Astrocyte (in vitro differentiated cells and primary cell): ENCODE measurements at regions not wholly inside any gene's neighbourhood (a gene's known extent, or its start where the extent isn't known, plus 50 kb on each side); places are given as distances from the start of the nearest gene placed in this dataset.

Source experiments
- EZH2 ChIP-seq: IDR thresholded peaks from 2 replicates; pipeline ENCODE4 v1.6.1; 2012; ENCODE audit warnings: mild to moderate bottlenecking, low read length, inconsistent platforms; ENCODE audit not compliant: insufficient read depth
- TF ChIP-seq, protein P1 (sequence below): IDR thresholded peaks from 2 replicates; pipeline ENCODE4 v1.5.1; 2011; ENCODE audit warnings: low read depth, mild to moderate bottlenecking, inconsistent platforms, low read length, moderate library complexity; ENCODE audit not compliant: insufficient read depth

DNA sequence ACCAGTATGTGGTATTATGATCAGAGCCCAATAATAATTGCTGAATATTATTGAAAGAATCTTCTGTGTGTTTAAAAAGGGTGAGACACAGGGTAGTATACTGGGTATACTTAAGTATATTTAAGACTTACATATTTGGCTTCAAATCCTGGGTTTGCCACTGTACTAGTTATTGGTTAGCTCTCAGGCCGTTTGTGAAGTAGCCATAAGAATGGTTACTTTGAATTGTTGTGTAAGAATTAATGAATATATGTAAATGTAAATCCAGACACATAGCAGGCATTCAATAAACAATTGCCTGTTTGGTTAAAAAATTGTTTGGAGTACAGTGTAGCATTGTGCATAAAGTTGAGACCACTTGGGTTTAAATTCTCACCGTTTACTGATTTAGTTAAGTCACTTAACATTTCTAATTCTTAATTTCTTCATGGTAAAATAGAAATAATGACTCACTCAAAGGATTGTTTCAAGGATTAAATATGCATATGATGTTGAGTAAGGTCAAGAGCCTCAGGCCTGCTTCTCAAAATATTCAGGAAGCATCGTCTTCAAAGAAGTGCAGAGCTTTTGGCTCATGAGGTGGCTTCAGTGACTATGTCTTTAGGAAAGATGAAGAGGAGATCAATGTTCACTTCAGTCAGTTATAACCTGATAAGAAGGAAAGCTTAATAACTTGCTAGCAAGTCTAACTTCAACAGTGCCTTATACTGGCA, 207.9 kb upstream of the NT5C1B start:
- TF ChIP-seq, protein P1, sequence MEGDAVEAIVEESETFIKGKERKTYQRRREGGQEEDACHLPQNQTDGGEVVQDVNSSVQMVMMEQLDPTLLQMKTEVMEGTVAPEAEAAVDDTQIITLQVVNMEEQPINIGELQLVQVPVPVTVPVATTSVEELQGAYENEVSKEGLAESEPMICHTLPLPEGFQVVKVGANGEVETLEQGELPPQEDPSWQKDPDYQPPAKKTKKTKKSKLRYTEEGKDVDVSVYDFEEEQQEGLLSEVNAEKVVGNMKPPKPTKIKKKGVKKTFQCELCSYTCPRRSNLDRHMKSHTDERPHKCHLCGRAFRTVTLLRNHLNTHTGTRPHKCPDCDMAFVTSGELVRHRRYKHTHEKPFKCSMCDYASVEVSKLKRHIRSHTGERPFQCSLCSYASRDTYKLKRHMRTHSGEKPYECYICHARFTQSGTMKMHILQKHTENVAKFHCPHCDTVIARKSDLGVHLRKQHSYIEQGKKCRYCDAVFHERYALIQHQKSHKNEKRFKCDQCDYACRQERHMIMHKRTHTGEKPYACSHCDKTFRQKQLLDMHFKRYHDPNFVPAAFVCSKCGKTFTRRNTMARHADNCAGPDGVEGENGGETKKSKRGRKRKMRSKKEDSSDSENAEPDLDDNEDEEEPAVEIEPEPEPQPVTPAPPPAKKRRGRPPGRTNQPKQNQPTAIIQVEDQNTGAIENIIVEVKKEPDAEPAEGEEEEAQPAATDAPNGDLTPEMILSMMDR, result no peak
- TF ChIP-seq EZH2, result no peak
